Stimulated activated CD4-positive, alpha-beta T cell treated with anti-CD3 and anti-CD28 coated beads, Interleukin-1b, Interleukin-23, amount 100 ng/mL, for 48 hours (primary cell): ENCODE measurements at regions not wholly inside any gene's neighbourhood (a gene's known extent, or its start where the extent isn't known, plus 50 kb on each side); places are given as distances from the start of the nearest gene placed in this dataset.

Experiments used
- DNase-seq: peaks from one replicate; pipeline ENCODE4 v3.0.0-alpha.2; 2020

- no peak for DNase-seq
These were observed 51.4 kb upstream of the MSX1 start for GRCh38 chr4:4808086-4808485.

DNA sequence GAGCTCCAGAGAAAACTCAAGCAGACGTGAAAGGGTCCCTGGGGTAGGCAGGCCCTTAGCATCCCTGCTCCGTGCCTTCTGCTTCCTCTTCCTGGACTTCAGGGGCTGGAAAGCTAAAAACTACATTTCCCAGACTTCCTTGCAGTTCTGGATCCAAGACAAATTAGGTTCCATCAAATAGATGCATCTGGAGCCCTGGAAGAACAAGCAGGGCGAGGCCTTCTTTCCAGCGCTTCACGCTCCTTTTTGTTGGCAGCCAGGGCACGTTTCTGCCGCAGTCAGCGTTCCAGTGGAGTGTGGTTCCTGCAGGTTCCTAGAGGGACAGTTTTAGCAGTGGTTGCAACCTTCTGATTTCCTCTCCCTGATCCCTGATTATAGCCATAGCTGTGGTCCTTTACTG, 53.6 kb upstream of the MSX1 start:
- no peak for DNase-seq

DNA sequence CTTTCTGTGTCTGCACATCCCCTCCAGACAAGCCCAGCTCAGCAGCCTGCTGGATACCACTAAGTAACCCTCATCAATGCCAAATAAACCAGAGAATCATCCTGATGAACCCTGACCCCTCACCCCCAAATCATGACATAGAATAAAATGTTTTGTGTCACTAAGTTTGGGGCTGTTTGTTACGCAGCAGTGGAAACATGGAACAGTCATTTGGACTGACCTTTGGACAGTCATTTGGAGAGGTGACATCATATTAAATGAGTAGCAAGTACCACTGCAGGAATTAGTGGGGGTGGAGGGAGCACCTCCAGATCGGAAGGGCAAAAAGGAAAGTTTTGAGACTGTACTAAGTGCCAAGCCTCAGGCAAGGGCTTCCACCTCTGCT, 55.6 kb upstream of the MSX1 start:
- DNase-seq = no peak

GRCh38 chr4:4803216-4803911, 56.1 kb upstream of the MSX1 start:
- no peak for DNase-seq

DNA sequence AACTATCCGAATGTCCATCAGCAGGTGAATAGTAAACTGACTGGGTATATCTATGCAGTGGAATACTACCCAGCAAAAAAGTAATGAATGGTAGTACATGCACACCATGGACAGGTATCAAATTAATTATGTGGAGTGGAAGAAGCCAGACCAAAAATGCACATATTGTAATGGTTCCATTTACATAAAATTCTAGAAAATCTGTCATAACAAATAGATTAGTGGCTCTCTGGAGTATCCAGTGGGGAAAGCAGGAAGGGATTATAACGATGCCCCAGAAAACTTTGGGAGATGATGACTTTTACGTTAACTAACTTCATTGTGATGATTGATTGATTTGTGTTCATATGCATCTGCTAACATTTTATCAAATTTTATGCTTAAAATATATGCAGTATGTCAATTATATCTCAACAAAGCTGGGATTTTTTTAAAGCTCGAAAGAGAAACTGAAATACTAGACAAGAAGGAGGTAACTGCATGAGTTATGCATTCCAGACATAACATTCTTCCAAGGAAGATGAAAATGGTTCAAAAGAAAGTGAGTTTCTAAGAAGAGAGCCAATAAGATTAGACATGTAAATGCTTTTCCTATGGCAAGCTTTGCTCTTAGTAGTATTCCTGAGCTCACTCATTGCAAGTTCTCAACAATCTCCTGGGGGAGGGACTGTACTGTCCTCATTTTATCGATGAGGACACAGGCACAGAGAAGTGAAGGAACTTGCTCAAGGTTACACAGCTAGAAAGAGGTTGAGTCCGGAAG, 58.6 kb upstream of the MSX1 start:
- no peak for DNase-seq

- no peak for DNase-seq
These were observed 65.0 kb upstream of the MSX1 start for GRCh38 chr4:4794421-4794820.

DNA sequence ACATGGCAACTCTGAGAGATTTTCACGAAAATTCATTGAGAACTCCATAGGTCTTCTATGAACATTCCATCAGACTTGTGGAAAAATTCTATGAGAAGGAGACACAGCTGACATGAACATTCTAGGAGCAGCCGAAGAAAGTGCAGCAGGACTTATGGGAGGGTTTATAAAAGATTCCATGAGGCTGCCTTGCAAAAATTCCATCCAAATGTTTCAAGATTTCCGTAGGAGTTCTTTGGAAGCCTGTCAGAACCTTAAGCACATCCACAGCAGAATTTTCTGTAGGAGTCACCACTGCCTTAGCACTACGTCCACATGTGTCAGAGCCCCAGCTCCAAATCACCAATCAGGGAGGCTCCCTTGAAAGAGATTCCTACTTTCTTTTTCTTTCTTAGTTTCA, 67.0 kb upstream of the MSX1 start:
- DNase-seq = no peak

- DNase-seq = no peak
These were observed 68.0 kb upstream of the MSX1 start for GRCh38 chr4:4791299-4792111.

DNA sequence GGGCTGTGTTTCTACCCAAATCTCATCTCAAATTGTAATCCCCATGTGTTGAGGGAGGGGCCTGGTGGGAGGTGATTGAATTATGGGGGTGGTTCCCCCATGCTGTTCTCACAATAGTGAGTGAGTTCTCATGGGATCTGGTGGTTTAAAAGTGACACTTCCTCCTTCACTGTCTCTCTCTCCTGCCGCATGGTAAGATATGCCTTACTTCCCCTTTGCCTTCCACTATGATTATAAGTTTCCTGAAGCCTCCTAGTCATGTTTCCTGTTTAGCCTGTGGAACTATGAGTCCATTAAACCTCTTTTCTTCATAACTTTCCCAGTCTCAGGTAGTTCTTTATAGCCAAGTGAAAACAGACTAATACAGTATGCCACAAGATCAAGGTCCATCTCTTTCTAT, 70.0 kb upstream of the MSX1 start:
- no peak for DNase-seq

DNA sequence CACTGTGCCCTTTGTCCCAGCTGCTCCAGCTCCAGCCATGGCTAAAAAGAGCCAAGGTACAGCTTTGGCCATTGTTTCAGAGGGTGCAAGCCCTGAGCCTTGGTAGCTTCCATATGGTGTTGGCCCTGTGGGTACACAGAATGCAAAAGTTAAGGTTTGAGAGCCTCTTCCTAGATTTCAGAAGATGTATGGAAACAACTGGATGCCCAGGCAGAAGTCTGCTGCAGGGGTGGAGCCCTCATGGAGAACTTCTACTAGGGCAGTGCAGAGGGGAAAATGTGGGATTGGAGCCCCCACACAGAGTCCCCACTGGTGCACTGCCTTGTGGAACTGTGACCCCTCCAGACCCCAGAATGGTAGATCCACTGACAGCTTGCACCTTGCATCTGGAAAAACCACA, 70.9 kb upstream of the MSX1 start:
- no peak for DNase-seq

GRCh38 chr4:4787421-4787820, 72.0 kb upstream of the MSX1 start:
- DNase-seq = no peak

- DNase-seq = no peak
These were observed 75.1 kb upstream of the MSX1 start for GRCh38 chr4:4784379-4784778.

- no peak for DNase-seq
These were observed 75.6 kb upstream of the MSX1 start for GRCh38 chr4:4783847-4784246.

DNA sequence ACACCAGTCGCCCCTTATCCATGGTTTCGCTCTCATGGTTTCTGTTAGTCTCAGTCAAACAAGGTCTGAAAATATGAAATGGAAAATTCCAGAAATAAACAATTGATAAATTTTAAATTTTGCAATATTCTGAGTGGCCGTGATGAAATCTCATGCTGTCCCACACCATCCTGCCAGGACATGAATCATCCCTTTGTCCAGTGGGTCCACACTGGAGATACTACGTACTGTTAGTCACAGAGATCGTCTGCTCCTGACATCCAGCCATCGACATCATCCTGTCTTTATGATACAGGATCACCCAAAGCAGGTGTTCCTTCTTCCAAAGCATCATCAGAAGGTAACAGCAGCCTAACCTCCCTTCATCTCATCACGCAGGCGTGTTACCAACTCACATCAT, 76.5 kb upstream of the MSX1 start:
- DNase-seq = no peak

DNA sequence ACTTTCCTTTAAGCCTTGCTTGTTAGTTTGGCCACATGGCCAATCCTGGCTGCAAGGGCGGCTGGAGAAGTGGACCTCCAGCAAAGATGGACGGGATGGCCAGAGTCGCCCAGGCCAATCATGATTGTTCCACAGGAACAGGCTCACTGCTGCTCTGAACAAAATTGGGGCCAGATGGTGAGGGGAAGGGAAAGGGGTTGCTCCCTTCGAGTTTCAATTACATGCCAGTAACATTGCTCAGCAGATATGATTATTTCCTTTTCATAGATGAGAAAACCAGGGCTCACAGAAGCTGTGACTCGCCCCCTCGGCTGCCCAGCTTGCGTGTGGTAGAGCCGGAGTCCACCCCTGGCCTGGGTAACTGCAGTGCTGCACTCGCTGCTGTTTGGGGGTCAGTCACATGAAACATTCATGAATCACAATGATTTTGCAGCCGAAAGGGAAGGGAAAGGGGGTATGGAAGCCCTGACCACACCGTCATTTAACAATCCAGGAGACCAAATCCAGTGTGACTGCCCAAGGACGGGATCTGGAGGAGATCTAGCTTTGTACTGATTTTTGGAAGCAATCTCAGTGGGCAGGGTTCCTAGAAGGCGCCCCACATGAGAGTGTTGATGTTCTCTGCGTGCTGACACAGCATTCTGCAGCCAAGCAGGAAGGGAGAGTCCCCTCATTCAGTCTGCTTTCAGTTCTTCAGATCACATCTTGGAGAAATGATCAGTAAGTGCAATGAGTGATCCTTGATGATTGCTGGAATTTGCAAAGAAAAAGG, 77.3 kb upstream of the MSX1 start:
- DNase-seq = no peak

DNA sequence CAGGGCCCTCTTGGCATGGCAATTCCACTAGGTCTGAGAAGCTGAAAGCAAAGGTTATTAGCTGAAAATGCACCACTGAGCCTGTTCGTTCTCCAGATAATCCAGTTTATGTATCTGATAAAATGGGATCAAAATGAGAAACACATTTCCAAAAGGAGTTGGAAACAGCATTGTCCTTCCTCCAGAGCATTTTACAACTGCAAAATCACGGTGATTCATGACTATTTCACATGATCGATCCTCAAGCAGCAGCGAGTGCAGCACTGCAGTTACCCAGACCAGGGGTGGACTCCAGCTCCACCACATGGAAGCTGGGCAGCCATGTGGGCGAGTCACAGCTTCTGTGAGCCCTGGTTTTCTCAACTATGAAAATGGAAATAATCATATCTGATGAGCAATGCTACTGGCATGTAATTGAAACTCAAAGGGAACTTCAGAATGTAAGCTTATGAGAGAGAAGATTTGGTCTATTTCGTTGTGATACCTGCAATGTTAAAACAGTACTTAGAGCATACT, 78.7 kb upstream of the MSX1 start:
- DNase-seq = no peak

DNA sequence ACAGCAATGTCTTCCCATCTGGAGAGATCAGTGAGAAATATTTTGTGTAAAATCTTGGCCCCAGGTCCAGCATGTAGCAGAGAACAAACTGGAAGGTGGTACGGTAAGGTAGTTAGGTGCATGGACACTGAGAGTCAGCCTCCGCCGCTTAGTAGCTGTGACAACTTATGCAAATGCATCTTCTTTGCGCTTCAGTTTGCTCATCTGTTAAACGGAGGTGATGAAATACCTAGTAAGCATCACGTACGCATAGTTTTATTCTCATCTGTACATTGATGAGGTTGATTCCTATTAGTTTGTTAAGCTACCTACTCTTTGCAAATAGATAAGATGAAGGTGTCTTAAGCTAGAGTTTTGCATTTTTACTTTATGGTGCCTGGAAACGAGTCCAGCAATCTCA, 80.0 kb upstream of the MSX1 start:
- no peak for DNase-seq

DNA sequence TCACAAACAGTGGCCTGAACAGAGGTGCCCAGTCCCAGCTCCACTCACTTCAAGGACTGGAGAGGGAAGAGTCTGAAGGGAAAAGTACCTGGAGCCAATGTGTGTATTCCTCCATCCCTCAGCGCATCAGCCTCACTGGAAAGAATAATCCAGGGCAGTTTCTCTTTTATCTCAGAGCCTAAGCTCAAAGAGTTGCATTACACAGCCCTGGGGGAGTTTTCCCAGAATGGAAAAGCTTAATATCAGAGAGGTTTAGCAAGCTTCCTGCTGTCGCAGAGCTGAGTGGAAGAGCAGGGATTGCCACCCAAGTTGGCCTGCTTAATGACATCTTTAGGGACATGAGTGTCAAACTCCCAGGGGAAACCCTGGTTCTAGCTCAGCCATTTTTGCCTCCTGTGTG, 80.4 kb upstream of the MSX1 start:
- DNase-seq = no peak

DNA sequence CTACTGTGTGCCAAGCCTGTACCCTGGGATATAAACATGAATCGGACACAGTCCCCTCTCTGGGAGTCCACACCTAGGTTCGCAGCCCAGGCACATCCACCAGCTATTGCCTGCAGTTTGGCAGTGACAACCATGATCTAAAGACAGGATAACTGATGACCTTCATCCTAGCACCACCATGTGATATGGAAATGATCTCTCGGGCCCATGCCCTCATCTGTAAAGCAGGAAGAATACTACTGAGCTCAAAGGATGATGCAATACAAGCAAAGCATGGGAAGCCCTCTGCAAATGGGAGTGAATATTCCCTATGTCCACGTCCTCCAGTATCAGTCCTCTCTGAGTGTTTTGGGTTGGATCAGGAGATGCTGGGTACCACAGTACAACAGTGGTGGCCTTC, 80.9 kb upstream of the MSX1 start:
- DNase-seq = no peak

DNA sequence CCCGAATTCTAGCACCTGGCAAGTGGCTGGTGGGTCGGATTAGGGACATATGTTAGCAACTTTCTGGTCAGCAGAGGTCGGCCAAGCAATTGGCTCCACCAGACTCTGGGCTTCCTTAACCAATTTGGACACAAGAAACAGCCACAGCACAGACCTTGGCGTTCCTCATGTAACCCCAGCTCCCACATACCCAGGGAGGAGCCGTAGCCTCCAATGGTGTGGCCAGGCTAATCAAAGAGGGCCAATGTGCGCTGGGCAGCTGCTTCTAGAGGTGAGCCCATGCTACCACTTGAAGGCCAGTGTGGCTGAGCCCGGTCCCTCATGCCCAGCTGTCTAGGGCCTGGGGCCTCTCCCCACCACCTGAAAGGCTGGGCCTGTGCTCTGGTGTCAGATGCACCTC, 82.5 kb upstream of the MSX1 start:
- no peak for DNase-seq

DNA sequence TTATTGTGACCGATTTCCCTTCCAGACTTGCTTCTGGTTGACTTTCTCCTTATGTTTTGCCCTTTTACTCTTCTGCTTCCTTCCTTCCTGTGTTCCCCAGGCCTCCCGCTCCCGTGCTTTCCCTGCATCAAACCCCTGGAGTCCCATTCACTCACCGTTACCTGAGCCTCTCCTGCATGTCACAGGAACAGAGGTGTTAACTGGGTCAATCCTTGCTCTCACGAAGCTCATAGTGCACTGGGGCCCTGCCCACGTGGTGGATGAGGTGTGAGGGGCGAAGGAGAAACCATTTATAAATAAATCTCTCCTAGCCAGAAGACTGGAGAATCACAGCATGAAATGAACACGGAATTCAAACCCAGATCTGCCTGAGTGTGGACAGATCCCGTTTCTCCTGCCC, 83.1 kb upstream of the MSX1 start:
- DNase-seq = no peak

DNA sequence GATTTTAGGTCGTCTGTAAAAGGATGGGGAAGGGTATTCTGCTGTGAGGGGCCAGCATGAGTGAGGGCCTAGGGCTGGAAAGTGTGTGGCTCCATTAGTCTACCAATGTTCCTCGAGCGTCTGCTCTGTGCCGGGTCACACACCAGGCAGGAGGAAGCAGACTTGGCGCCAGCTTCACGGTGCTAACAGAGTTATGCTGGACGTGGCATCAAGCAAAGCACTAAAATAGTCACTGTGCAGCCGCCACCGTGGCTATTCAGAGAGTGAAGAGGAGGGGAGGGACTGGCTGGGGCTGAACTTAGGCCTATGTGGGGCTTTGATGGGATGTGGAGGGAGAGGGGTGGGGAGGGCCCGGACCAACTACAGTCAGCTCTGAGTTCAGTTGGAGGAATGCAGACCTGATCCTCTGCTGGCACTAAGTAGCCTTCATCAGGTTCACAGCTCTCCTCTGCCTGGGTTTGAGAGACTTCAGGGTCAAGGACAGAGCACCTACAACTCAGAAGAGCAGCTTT, 83.9 kb upstream of the MSX1 start:
- DNase-seq = no peak

GRCh38 chr4:4772534-4772933, 86.9 kb upstream of the MSX1 start:
- no peak for DNase-seq
